GM12878 (cell line): ENCODE measurements at regions not wholly inside any gene's neighbourhood (a gene's known extent, or its start where the extent isn't known, plus 50 kb on each side); places are given as distances from the start of the nearest gene placed in this dataset.

ENCODE experiments used
- CTCF ChIP-seq, 3 experiments: IDR thresholded peaks in 2 of 3; conservative IDR thresholded peaks in 1 of 3; 2 replicates each; pipeline ENCODE4 v1.5.1; 2011; ENCODE audit warnings: low read depth in 3 of 3, low read length in 3 of 3, mild to moderate bottlenecking in 3 of 3, control low read depth in 2 of 3, moderate library complexity in 2 of 3, inconsistent platforms in 1 of 3, mixed read lengths in 1 of 3; ENCODE audit not compliant: control insufficient read depth in 2 of 3, insufficient read depth in 1 of 3; ENCODE audit errors: extremely low read depth in 1 of 3
- EZH2 ChIP-seq: IDR thresholded peaks from 2 replicates; pipeline ENCODE4 v1.6.1; 2012; ENCODE audit warnings: low read depth, mild to moderate bottlenecking, control low read depth, inconsistent platforms, low read length, borderline replicate concordance; ENCODE audit not compliant: control insufficient read depth
- PBX3 ChIP-seq: IDR thresholded peaks from 2 replicates; pipeline ENCODE4 v1.6.1; 2011; ENCODE audit warnings: mild to moderate bottlenecking, low read depth, low read length, moderate library complexity; ENCODE audit not compliant: insufficient replicate concordance
- USF1 ChIP-seq: IDR thresholded peaks from 2 replicates; pipeline ENCODE4 v1.6.1; 2011; ENCODE audit warnings: borderline replicate concordance, low read depth, mild to moderate bottlenecking, moderate library complexity, mixed read lengths, low read length; ENCODE audit not compliant: insufficient read depth; ENCODE audit errors: extremely low read length

- TF ChIP-seq USF1 (no peak), PBX3 (no peak), CTCF (IDR thresholded peaks at IDR 0.05 in 2 of 3, conservative IDR thresholded peaks at IDR 0.05 in 1 of 3; ENCODE audit: control insufficient read depth in 2 of 3, extremely low read depth in 1 of 3, insufficient read depth in 1 of 3, low read depth in 3 of 3, low read length in 3 of 3) (no peak), EZH2 (no peak)
Measured at GRCh38 chr4:87916626-87917025, 58.9 kb upstream of the SPP1 start.
